Renal pelvis (tissue), 1 donor: ENCODE measurements at regions not wholly inside any gene's neighbourhood (a gene's known extent, or its start where the extent isn't known, plus 50 kb on each side); places are given as distances from the start of the nearest gene placed in this dataset.
A peak's percentile ranks its signal among the peaks of the same experiment; 100 is the strongest.
"Not testable (repeated sequence)": the region's sequence is repeated elsewhere in the genome, so short reads cannot be mapped to it uniquely, and the experiment has no call there.

Source experiments
- DNase-seq: peaks from one replicate; pipeline ENCODE4 v3.0.0-alpha.2; 2013

GRCh38 chr4:108458681-108459080, 161.7 kb upstream of the RPL34 start:
- no peak for DNase-seq

GRCh38 chr4:108454227-108454626, 166.1 kb upstream of the RPL34 start:
- DNase-seq: peak; percentile 57

GRCh38 chr4:108453366-108453765, 167.0 kb upstream of the RPL34 start:
- DNase-seq: no peak

GRCh38 chr4:108450236-108450898, 170.0 kb upstream of the RPL34 start:
- DNase-seq: no peak

- no peak for DNase-seq
These were observed 171.2 kb upstream of the RPL34 start for GRCh38 chr4:108449129-108449528.

- DNase-seq: no peak
These were observed 173.8 kb upstream of the RPL34 start for GRCh38 chr4:108446556-108446955.

GRCh38 chr4:108445716-108446115, 174.7 kb upstream of the RPL34 start:
- no peak for DNase-seq

- no peak for DNase-seq
These were observed 176.8 kb upstream of the RPL34 start for GRCh38 chr4:108443585-108443984.

- no peak for DNase-seq
These were observed 186.5 kb upstream of the RPL34 start for GRCh38 chr4:108433832-108434231.

GRCh38 chr4:108433394-108433793, 187.0 kb upstream of the RPL34 start:
- not testable (repeated sequence) for DNase-seq

GRCh38 chr4:108432418-108432817, 188.0 kb upstream of the RPL34 start:
- no peak for DNase-seq

GRCh38 chr4:108431986-108432385, 188.4 kb upstream of the RPL34 start:
- DNase-seq: no peak

- DNase-seq: no peak
These were observed 189.5 kb upstream of the RPL34 start for GRCh38 chr4:108430921-108431320.

GRCh38 chr4:108429662-108430061, 190.7 kb upstream of the RPL34 start:
- no peak for DNase-seq

GRCh38 chr4:108428923-108429322, 191.5 kb upstream of the RPL34 start:
- no peak for DNase-seq

GRCh38 chr4:108427946-108428485, 192.4 kb upstream of the RPL34 start:
- no peak for DNase-seq

GRCh38 chr4:108426493-108426892, 193.9 kb upstream of the RPL34 start:
- no peak for DNase-seq

GRCh38 chr4:108425988-108426387, 194.4 kb upstream of the RPL34 start:
- no peak for DNase-seq

- DNase-seq: no peak
These were observed 202.5 kb upstream of the RPL34 start for GRCh38 chr4:108417923-108418322.

GRCh38 chr4:108416831-108417230, 203.5 kb upstream of the RPL34 start:
- no peak for DNase-seq

GRCh38 chr4:108415389-108415788, 205.0 kb upstream of the RPL34 start:
- no peak for DNase-seq

- DNase-seq: no peak
These were observed 208.5 kb upstream of the RPL34 start for GRCh38 chr4:108411836-108412235.

- not testable (repeated sequence) for DNase-seq
These were observed 210.7 kb upstream of the RPL34 start for GRCh38 chr4:108409691-108410090.

GRCh38 chr4:108405586-108405985, 214.8 kb upstream of the RPL34 start:
- no peak for DNase-seq
